OCI-LY7 (cell line): ENCODE measurements at regions not wholly inside any gene's neighbourhood (a gene's known extent, or its start where the extent isn't known, plus 50 kb on each side); places are given as distances from the start of the nearest gene placed in this dataset.

Experiments
- BruUV-seq: library from RNA; stranded (reverse); fragments of 400-500 nt; replicated peaks from 2 replicates; lab custom pipeline; 2021; lab: Mats Ljungman, UMichigan
- CTCF ChIA-PET: fragments of 300-600 bp; sonication (Branson Sonifier 250); formaldehyde crosslinking; loops from one replicate; lab custom pipeline; 2022; ENCODE audit warnings: antibody characterized with exemption; ENCODE audit not compliant: unreplicated experiment; lab: Charles Lee
- POLR2A ChIA-PET: fragments of 300-600 bp; sonication (Branson Sonifier 250); formaldehyde crosslinking; loops from one replicate; lab custom pipeline; 2022; ENCODE audit warnings: antibody characterized with exemption; lab: Charles Lee
- DNase-seq: peaks from one replicate; pipeline ENCODE4 v3.0.0-alpha.2; 2015; ENCODE audit warnings: low spot score
- H2AFZ ChIP-seq: fragments of 200-600 bp; sonication (generic), shearing (Covaris generic); 2 replicates; pipeline ENCODE4 v1.6.1; 2014; ENCODE audit warnings: mild to moderate bottlenecking, antibody characterized with exemption, low read length, moderate library complexity
- H3K27ac ChIP-seq: fragments of 200-600 bp; sonication (generic); 2 replicates; pipeline ENCODE4 v1.5.1; 2014; ENCODE audit warnings: mixed run types, low read depth, mild to moderate bottlenecking, moderate library complexity, low read length, inconsistent platforms; ENCODE audit not compliant: poor library complexity, severe bottlenecking
- H3K36me3 ChIP-seq: fragments of 200-600 bp; sonication (generic); 2 replicates; pipeline ENCODE4 v1.6.1; 2014; ENCODE audit warnings: mild to moderate bottlenecking, antibody characterized with exemption, low read length, moderate library complexity, mixed read lengths; ENCODE audit not compliant: insufficient read depth
- H3K4me1 ChIP-seq: fragments of 200-600 bp; sonication (generic); 2 replicates; pipeline ENCODE4 v1.5.1; 2014; ENCODE audit warnings: mild to moderate bottlenecking, low read length; ENCODE audit not compliant: insufficient read depth, poor library complexity, severe bottlenecking
- H3K4me2 ChIP-seq: fragments of 200-600 bp; sonication (generic); 2 replicates; pipeline ENCODE4 v1.6.1; 2014; ENCODE audit warnings: mild to moderate bottlenecking, low read length
- H3K4me3 ChIP-seq: fragments of 200-600 bp; sonication (generic); 2 replicates; pipeline ENCODE4 v1.5.1; 2014; ENCODE audit warnings: mild to moderate bottlenecking, low read depth, low read length; ENCODE audit not compliant: poor library complexity, severe bottlenecking
- H3K79me2 ChIP-seq: fragments of 200-600 bp; sonication (generic); 2 replicates; pipeline ENCODE4 v1.6.1; 2016; ENCODE audit warnings: low read depth, mild to moderate bottlenecking, low read length, moderate library complexity, mixed read lengths; ENCODE audit not compliant: insufficient read depth
- H3K9me2 ChIP-seq: fragments of 200-600 bp; sonication (generic); 2 replicates; pipeline ENCODE4 v1.6.1; 2016; ENCODE audit warnings: mild to moderate bottlenecking, low read length, mixed read lengths; ENCODE audit not compliant: insufficient read depth
- H3K9me3 ChIP-seq: fragments of 200-600 bp; sonication (generic); 2 replicates; pipeline ENCODE4 v1.6.1; 2014; ENCODE audit warnings: mild to moderate bottlenecking, mixed run types, low read length, mixed read lengths
- H4K20me1 ChIP-seq: fragments of 200-600 bp; sonication (generic); 2 replicates; pipeline ENCODE4 v1.6.1; 2014; ENCODE audit warnings: mild to moderate bottlenecking, antibody characterized with exemption, low read length, moderate library complexity, mixed read lengths; ENCODE audit not compliant: insufficient read depth
- EZH2phosphoT487 ChIP-seq: fragments of 200-600 bp; sonication (generic); IDR thresholded peaks from 2 replicates; pipeline ENCODE4 v1.6.1; 2018; ENCODE audit warnings: low read depth, borderline replicate concordance, mild to moderate bottlenecking, mixed run types, antibody characterized with exemption, low read length, moderate library complexity, mixed read lengths
- intact Hi-C: fragments of 100-400 bp; cut with micrococcal nuclease; formaldehyde crosslinking; loops from one replicate; pipeline ENCODE4 v1.10.0; 2022; ENCODE audit not compliant: unreplicated experiment
- TF ChIP-seq, protein P1 (sequence below): fragments of 200-600 bp; sonication (generic); conservative IDR thresholded peaks from 2 replicates; pipeline ENCODE4 v1.5.1; 2014; ENCODE audit warnings: mild to moderate bottlenecking, antibody characterized with exemption, low read length, moderate library complexity, mixed read lengths

DNA sequence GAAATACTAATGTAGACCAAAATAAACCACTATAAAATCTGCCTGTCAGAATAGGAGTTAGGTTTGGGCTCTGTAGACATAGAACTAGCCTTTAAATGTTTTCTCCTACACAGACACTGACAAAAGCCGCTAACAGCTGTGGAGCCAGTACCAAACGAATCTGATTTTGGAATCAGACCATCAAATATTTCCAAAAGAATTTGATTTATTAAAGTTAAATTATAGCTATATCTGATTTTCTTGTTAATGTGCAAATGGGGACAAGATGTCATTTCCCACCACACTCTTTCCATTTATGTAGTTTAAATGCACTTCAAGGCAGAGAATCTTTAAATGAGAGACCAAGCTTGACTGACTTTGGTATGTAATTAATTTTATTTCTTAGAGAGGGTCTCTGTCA lies 343.4 kb upstream of the FIGN start:
- no peaks in the 10 kb centered on the region for H3K4me1 ChIP-seq
- intact Hi-C loops = no loop called here
- no peaks in the 10 kb centered on the region for H3K36me3 ChIP-seq
- no TSS peak for BruUV-seq
- H2AFZ ChIP-seq = no peak overlapping the region
- no peak overlapping the region for H3K4me3 ChIP-seq
- no peak for DNase-seq
- H3K9me3 ChIP-seq = no peaks in the 10 kb centered on the region
- no peak for TF ChIP-seq EZH2phosphoT487
- TF ChIP-seq, protein P1, sequence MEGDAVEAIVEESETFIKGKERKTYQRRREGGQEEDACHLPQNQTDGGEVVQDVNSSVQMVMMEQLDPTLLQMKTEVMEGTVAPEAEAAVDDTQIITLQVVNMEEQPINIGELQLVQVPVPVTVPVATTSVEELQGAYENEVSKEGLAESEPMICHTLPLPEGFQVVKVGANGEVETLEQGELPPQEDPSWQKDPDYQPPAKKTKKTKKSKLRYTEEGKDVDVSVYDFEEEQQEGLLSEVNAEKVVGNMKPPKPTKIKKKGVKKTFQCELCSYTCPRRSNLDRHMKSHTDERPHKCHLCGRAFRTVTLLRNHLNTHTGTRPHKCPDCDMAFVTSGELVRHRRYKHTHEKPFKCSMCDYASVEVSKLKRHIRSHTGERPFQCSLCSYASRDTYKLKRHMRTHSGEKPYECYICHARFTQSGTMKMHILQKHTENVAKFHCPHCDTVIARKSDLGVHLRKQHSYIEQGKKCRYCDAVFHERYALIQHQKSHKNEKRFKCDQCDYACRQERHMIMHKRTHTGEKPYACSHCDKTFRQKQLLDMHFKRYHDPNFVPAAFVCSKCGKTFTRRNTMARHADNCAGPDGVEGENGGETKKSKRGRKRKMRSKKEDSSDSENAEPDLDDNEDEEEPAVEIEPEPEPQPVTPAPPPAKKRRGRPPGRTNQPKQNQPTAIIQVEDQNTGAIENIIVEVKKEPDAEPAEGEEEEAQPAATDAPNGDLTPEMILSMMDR = no peak
- POLR2A ChIA-PET = interaction anchor here (1.0 kb wide), 1 partner anchor 16 kb away, joined by 4 read pairs; no protein-coding TSS in a partner anchor
- H3K79me2 ChIP-seq = no peaks in the 10 kb centered on the region
- no peak overlapping the region for H3K4me2 ChIP-seq
- CTCF ChIA-PET = no interaction called here
- H3K9me2 ChIP-seq = no peaks in the 10 kb centered on the region
- no peak overlapping the region for H3K27ac ChIP-seq
- H4K20me1 ChIP-seq = no peaks in the 10 kb centered on the region

- ChIA-PET CTCF (no interaction called here), POLR2A (no interaction called here)
- no peaks in the 10 kb centered on the region for H3K4me1 ChIP-seq
- BruUV-seq = no TSS peak
- no peaks in the 10 kb centered on the region for H3K9me2 ChIP-seq
- no peak overlapping the region for H3K4me2 ChIP-seq
- intact Hi-C loops = no loop called here
- H3K79me2 ChIP-seq = no peaks in the 10 kb centered on the region
- H3K36me3 ChIP-seq = no peaks in the 10 kb centered on the region
- no peak for TF ChIP-seq EZH2phosphoT487
- TF ChIP-seq, protein P1 = no peak
- H3K4me3 ChIP-seq = no peak overlapping the region
- no peak overlapping the region for H3K27ac ChIP-seq
- no peak for DNase-seq
- H3K9me3 ChIP-seq = no peaks in the 10 kb centered on the region
- no peak overlapping the region for H2AFZ ChIP-seq
- no peaks in the 10 kb centered on the region for H4K20me1 ChIP-seq
Measured at GRCh38 chr2:164078421-164078820, 342.6 kb upstream of the FIGN start.

- Histone ChIP-seq H3K4me3 (no peak overlapping the region), H4K20me1 (no peaks in the 10 kb centered on the region), H3K36me3 (no peaks in the 10 kb centered on the region), H3K27ac (no peak overlapping the region), H2AFZ (no peak overlapping the region), H3K4me2 (no peak overlapping the region), H3K79me2 (no peaks in the 10 kb centered on the region), H3K9me2 (no peaks in the 10 kb centered on the region), H3K4me1 (no peaks in the 10 kb centered on the region), H3K9me3 (no peaks in the 10 kb centered on the region)
- intact Hi-C loops = no loop called here
- no TSS peak for BruUV-seq
- no peak for TF ChIP-seq EZH2phosphoT487
- TF ChIP-seq, protein P1 = no peak
- ChIA-PET CTCF (no interaction called here), POLR2A (interaction anchor here (0.5 to 0.7 kb wide), 2 partner anchors 41 to 207 kb away, joined by 3 to 5 read pairs; no protein-coding TSS in a partner anchor)
- DNase-seq = no peak
Measured at GRCh38 chr2:164073101-164074074, 337.6 kb upstream of the FIGN start.
